Mesothelial cell of epicardium (in vitro differentiated cells): ENCODE measurements at regions not wholly inside any gene's neighbourhood (a gene's known extent, or its start where the extent isn't known, plus 50 kb on each side); places are given as distances from the start of the nearest gene placed in this dataset.

ENCODE experiments used
- DNase-seq, 2 experiments: peaks; one replicate each; pipeline ENCODE4 v3.0.0; 2021; ENCODE audit warnings: low spot score in 2 of 2; ENCODE audit not compliant: unreplicated experiment in 2 of 2
- H3K27ac Mint-ChIP-seq: 2 replicates; pipeline ENCODE4 v1.8.0; 2021; ENCODE audit warnings: mixed read lengths
- H3K27me3 Mint-ChIP-seq: 2 replicates; pipeline ENCODE4 v1.8.0; 2021; ENCODE audit warnings: low read depth, mixed read lengths
- H3K36me3 Mint-ChIP-seq: 2 replicates; pipeline ENCODE4 v1.8.0; 2021; ENCODE audit warnings: mixed read lengths
- H3K4me1 Mint-ChIP-seq: 2 replicates; pipeline ENCODE4 v1.8.0; 2021; ENCODE audit warnings: mixed read lengths
- H3K4me3 Mint-ChIP-seq: 2 replicates; pipeline ENCODE4 v1.8.0; 2021; ENCODE audit warnings: mild to moderate bottlenecking, moderate library complexity, mixed read lengths
- H3K9me3 Mint-ChIP-seq: 2 replicates; pipeline ENCODE4 v1.8.0; 2021; ENCODE audit warnings: mixed read lengths
- CTCF ChIP-seq: fragments of 200-600 bp; sonication (generic); IDR thresholded peaks from one replicate; pipeline ENCODE4 v1.5.0; 2021; ENCODE audit warnings: antibody characterized with exemption; ENCODE audit not compliant: unreplicated experiment

- no peaks in the 10 kb centered on the region for H3K4me1 Mint-ChIP-seq
- DNase-seq, result no peak
- no peak overlapping the region for H3K4me3 Mint-ChIP-seq
- no peak overlapping the region for H3K27ac Mint-ChIP-seq
- H3K36me3 Mint-ChIP-seq, result no peaks in the 10 kb centered on the region
- no peaks in the 10 kb centered on the region for H3K27me3 Mint-ChIP-seq
- no peak for TF ChIP-seq CTCF
- H3K9me3 Mint-ChIP-seq, result no peaks in the 10 kb centered on the region
Measured at GRCh38 chr7:130881091-130881798, 147.2 kb upstream of the KLF14 start.

DNA sequence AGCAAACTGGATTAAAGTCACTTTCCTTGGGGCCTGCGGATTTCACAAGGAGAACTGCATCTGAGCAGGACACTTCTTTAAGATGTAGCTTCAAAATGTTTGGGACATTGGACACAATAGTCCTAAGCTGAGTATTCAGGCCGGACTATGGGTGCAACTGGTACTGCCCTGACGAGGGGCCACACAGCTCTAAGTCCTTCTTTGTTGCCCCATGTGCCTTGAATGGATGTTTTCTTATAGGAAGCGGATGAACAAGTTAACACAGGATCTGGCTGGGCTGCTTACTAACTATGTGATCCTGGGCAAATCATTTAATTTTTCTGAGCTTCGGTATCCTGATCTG, 147.8 kb upstream of the KLF14 start:
- H3K27me3 Mint-ChIP-seq, result no peaks in the 10 kb centered on the region
- H3K4me1 Mint-ChIP-seq, result no peaks in the 10 kb centered on the region
- no peak overlapping the region for H3K27ac Mint-ChIP-seq
- H3K36me3 Mint-ChIP-seq, result no peaks in the 10 kb centered on the region
- DNase-seq, result no peak
- TF ChIP-seq CTCF, result no peak
- H3K9me3 Mint-ChIP-seq, result no peaks in the 10 kb centered on the region
- H3K4me3 Mint-ChIP-seq, result no peak overlapping the region

- Mint-ChIP-seq H3K27me3 (no peaks in the 10 kb centered on the region), H3K27ac (no peak overlapping the region), H3K9me3 (no peaks in the 10 kb centered on the region), H3K36me3 (no peaks in the 10 kb centered on the region), H3K4me3 (no peak overlapping the region), H3K4me1 (peaks cover 4% of the 10 kb centered on the region)
- TF ChIP-seq CTCF, result no peak
- no peak for DNase-seq
Measured at GRCh38 chr7:130882396-130882795, 148.4 kb upstream of the KLF14 start.

DNA sequence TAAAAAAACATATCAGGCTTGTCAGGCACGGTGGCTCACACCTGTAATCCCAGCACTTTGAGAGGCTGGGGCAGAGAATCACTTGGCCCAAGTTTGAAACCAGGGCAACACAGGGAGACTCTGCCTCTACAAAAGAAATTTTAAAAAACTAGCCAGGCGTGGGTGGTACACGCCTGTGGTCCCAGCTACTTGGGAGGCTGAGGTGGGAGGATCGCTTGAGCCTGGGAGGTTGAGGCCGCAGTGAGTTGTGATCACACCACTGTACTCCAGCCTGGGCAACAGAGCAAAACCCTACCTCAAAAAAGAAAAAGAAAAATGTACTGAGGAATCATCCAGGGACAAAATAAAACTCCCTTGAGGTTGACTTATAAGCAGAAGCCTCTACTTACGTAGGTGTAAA, 149.9 kb upstream of the KLF14 start:
- no peak for TF ChIP-seq CTCF
- no peaks in the 10 kb centered on the region for H3K9me3 Mint-ChIP-seq
- no peak overlapping the region for H3K27ac Mint-ChIP-seq
- no peaks in the 10 kb centered on the region for H3K36me3 Mint-ChIP-seq
- DNase-seq, result no peak
- no peak overlapping the region for H3K4me3 Mint-ChIP-seq
- H3K27me3 Mint-ChIP-seq, result no peaks in the 10 kb centered on the region
- peaks cover 4% of the 10 kb centered on the region for H3K4me1 Mint-ChIP-seq

GRCh38 chr7:130884437-130885417, 150.7 kb upstream of the KLF14 start:
- Mint-ChIP-seq H3K36me3 (no peaks in the 10 kb centered on the region), H3K4me1 (peaks cover 4% of the 10 kb centered on the region), H3K4me3 (no peak overlapping the region), H3K9me3 (no peaks in the 10 kb centered on the region), H3K27me3 (no peaks in the 10 kb centered on the region), H3K27ac (no peak overlapping the region)
- DNase-seq, result no peak
- TF ChIP-seq CTCF, result no peak
